ENCODE measurements at regions not wholly inside any gene's neighbourhood (a gene's known extent, or its start where the extent isn't known, plus 50 kb on each side); places are given as distances from the start of the nearest gene placed in this dataset.
"Not testable (repeated sequence)": the region's sequence is repeated elsewhere in the genome, so short reads cannot be mapped to it uniquely, and the experiment has no call there.

DNA sequence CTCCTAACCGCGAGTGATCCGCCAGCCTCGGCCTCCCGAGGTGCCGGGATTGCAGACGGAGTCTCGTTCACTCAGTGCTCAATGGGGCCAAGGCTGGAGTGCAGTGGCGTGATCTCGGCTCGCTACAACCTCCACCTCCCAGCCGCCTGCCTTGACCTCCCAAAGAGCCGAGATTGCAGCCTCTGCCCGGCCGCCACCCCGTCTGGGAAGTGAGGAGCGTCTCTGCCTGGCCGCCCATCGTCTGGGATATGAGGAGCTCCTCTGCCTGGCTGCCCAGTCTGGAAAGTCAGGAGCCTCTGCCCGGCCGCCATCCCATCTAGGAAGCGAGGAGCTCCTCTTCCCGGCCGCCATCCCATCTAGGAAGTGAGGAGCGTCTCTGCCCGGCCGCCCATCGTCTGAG lies 58.8 kb upstream of the ANKRD30BL start:
- not testable (repeated sequence) for DNase-seq (ENCODE audit: extremely low read depth in 1 of 2, low read depth in 1 of 2)

- not testable (repeated sequence) for DNase-seq (ENCODE audit: extremely low read depth in 1 of 2, low read depth in 1 of 2)
These were observed 60.1 kb upstream of the ANKRD30BL start for GRCh38 chr2:132221886-132222285.

DNA sequence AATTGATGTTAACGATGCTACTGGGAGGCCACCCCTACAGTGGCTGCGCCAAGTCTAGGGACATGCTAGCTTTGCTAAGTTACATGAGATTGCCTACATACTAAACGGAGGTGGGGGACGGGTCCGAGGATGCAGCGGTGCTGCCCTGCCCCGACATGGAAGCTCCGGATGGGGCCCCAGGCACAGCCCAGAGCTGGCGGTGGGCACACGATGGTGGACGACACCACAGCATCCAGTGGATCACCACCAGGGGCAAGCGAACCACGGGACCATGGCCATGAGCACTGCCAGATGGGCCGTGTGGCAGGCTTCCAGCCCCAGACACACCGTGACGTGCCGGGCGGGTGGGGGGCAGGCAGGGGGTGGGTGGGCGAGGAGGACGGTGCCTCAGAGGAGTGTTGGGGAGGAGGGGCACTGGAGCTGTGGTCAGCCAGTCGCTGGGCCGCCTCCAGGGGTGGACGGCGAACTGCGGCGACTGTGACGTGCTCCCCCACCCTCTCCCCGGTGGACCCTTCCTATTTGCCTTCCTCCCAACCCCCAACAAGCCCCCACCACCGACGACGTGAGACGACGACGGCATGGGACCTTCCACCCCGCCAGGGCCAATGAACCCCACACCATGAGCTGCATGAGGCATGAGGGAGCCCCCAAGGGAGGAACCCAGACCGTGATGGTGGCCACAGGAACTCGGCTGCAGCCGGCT lies 90.6 kb upstream of the ANKRD30BL start:
- no peak for DNase-seq (ENCODE audit: extremely low read depth in 1 of 2, low read depth in 1 of 2)

GRCh38 chr2:132252894-132253264 lies 91.1 kb upstream of the ANKRD30BL start:
- DNase-seq (ENCODE audit: extremely low read depth in 1 of 2, low read depth in 1 of 2) = no peak

- no peak for DNase-seq (ENCODE audit: extremely low read depth in 1 of 2, low read depth in 1 of 2)
These were observed 91.9 kb upstream of the ANKRD30BL start for GRCh38 chr2:132253496-132254305.

- DNase-seq (ENCODE audit: extremely low read depth in 1 of 2, low read depth in 1 of 2) = not testable (repeated sequence)
These were observed 92.7 kb upstream of the ANKRD30BL start for GRCh38 chr2:132254306-132254919.

DNA sequence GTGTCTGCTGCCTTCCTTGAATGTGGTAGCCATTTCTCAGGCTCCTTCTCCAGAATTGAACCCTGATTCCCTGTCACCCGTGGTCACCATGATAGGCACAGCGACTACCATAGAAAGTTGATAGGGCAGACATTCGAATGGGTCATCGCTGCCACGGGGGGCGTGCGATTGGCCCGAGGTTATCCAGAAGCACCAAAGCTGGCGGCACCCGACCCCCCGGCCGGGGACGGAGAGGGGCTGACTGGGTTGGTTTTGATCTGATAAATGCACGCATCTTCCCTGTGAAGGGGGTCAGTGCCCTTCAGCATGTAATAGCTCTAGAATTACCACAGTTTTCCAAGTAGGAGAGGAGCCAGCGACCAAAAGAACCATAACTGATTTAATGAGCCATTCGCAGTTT lies 94.0 kb upstream of the ANKRD30BL start:
- no peak for DNase-seq (ENCODE audit: extremely low read depth in 1 of 2, low read depth in 1 of 2)

DNA sequence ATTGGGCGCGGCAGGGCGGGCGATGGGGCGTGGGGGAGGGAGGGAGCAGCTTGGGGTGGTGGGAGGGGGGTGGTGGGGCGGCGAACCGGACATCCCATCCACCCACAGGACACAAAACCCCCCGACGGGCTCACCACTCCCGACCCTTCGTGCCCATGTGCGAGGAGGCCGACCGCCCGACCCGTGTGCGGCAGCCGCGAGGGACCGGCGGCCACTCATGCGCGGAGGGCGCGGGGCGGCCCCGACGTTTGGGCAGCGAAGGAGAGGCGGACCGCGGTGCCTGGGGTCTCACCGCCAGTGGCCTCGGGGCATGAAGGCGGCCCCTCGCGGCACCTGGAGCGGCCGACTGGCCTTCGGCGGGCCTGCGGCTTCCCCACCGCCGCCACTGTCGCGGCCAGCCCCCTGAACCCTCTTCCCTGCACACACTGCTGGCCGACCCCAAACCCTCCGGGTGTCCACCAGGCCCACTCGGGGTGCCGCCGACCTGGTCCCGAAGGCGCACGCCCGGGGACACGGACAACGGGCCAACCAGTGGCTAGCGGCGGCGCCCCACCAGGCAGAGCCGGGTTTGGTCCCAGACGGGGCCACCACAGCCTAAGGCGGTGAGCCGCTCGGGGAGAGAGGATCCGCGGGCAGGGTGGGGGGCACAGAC lies 94.6 kb upstream of the ANKRD30BL start:
- no peak for DNase-seq (ENCODE audit: extremely low read depth in 1 of 2, low read depth in 1 of 2)

DNA sequence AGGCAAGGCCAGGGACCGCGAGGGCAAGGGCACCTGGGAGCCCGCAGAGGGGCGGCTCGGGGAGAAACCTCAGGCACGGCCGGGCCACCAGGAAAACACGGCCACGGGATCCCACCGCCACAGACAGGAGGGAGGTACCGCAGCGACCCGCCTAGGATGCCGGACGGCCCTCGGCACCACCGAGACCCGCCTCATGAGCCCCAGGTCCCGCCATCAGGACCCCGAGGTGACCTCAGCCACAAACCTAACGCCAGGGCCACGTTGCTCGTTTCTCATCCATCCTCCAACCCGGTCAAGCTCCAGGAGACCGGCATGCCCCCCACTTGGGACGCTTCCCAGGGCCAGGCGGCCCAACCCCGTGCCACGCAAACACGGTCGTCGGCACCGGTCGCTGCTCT lies 95.2 kb upstream of the ANKRD30BL start:
- not testable (repeated sequence) for DNase-seq (ENCODE audit: extremely low read depth in 1 of 2, low read depth in 1 of 2)

DNA sequence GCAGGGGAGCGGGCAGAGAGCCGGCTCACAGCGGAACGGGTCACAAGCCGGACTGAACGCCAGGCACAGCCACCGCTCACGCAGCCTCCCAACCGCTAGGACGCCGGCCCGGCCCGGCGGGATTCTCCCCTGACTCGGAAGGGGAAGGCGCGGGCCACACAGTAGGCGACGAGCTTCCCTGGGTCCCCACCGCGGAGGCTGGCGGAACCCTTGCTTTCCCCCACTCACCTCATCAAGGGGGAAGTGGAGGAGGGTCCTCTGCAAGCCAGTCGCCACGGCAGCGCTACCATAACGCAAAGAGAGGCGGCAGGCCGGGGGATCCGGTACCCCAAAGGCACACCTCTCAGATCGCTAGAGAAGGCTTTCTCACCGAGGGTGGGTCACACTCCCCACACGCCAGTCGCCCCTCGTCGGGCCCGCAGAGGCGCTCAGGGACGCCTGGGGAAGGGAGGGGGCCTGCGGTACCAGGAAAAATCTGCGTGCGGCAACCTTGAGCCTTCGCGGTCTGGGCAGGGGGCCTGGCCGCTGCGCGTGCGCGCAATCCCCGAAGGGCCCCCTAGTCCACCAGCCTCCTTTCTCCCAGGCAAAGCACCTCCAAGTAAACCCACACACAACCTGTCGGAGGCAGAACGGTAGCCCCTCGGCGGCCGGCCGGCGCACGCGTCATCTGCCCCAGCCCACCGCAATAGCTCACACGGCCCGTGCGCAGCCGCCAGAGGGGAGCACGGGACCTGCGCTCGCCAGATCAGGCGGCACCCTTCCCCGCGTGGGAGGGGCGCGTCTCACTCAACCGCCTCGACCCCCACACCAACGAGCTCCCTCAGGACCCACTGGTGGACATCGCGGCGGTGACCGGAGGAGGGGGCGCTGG lies 95.8 kb upstream of the ANKRD30BL start:
- DNase-seq (ENCODE audit: extremely low read depth in 1 of 2, low read depth in 1 of 2) = not testable (repeated sequence)

DNA sequence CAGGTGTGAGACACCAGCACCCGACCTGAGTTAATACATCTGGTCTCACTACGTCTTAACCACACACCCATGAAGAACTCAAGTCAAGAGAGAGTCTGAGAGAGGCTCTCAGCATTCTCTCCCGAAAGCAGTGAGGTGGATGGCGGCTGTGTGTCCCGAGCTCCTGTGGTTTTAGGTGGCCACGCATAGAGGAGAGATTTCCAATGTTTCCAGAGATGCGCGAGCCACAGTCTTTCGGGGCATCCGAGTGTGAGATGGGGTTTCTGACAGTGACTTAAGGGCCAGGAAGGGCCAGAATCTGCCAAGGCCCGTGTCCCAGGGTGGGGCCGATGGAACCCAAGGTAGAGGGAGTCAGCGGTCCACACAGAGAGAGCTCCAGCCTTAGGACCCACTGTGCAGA lies 97.5 kb upstream of the ANKRD30BL start:
- DNase-seq (ENCODE audit: extremely low read depth in 1 of 2, low read depth in 1 of 2) = not testable (repeated sequence)

GRCh38 chr2:132265595-132265994 lies 103.8 kb upstream of the ANKRD30BL start:
- DNase-seq (ENCODE audit: extremely low read depth in 1 of 2, low read depth in 1 of 2) = not testable (repeated sequence)

- DNase-seq (ENCODE audit: extremely low read depth in 1 of 2, low read depth in 1 of 2) = no peak
These were observed 105.3 kb upstream of the ANKRD30BL start for GRCh38 chr2:132267105-132267497.

DNA sequence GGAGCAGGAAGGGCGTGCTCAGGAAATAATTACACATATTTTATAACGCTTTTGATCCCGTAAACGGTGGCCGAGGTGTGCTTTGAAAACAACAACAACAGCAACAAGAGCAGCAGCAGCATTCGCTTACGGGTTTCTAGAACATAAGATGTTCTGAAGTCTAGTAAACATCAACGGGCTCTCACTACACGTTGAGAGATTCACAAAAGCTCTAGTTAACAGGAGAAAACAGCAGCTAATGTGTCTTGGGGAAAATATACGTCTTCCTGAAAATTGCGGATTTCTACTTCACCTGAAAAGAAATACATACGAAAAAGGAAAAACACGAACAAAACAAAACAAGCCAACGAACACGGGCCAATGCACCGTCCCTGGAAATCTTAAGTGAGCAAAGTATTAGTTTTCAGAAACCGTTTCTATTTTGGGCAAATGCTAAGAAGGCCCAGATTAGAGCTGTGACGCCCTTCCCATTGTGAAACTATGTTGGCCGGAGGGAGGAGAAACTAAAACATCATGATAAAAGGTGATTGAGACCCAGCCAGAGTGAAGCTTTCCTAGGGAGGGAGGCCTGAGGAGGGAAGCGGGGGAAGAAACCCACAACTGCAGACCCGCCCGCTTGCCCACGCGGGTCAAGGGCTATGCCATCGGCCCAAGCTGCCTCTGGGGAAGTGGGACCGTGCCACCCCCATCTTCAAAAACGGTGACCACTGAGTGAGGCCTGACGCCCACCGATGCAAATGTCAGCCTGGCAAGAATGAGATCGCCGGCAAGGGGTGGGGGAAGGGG lies 105.9 kb upstream of the ANKRD30BL start:
- DNase-seq (ENCODE audit: extremely low read depth in 1 of 2, low read depth in 1 of 2) = not testable (repeated sequence)

DNA sequence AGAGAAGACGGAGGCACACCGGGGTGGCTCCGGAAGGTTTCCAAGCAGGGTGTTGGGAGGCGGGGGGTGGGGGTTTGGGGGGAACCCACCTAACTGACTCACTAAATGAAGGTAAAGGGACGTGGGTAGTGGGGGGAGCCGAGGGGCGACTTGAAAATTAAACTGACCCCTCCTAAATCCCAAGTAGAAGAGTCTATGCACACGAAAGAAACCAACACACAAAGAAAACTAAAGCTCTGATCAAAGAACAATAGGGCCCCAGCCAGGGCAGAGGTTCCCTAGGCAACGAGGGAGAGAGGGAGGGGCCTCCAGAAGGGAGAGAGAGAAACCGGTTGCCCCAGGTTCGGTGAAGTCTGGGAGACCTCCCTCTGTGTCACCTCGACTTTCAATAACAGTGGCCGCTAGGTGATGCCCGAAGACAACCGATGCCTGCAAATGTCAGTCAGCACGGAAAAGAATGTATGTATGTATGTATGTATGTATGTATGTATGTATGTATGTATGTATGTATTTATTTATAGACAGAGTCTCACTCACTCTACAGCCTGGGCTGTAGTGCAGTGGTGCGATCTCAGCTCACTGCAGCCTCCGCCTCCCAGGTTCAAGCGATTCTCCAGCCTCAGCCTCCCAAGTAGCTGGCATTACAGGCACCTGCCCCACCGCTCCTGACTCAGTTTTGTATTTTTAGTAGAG lies 106.7 kb upstream of the ANKRD30BL start:
- peak in 1 of 2 donors; percentile 18 for DNase-seq (ENCODE audit: extremely low read depth in 1 of 2, low read depth in 1 of 2)

GRCh38 chr2:132268977-132269523 lies 107.3 kb upstream of the ANKRD30BL start:
- no peak for DNase-seq (ENCODE audit: extremely low read depth in 1 of 2, low read depth in 1 of 2)

DNA sequence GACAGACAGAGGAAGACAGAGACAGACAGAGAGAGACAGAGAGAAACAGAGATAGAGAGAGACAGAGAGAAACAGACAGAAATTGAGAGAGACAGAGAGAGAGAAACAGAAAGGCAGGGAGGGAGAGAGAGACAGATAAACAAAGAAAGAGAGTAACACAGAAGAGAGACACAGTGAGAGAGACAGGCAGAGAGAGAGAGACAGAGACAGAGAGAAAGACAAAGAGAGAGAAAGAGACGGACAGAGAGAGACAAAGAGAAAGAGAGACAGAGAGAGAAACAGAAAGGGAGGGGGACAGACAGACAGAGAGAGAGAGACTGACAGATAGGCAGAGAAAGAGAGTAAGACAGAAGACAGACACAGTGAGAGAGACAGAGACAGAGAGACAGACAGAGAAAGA lies 108.5 kb upstream of the ANKRD30BL start:
- DNase-seq (ENCODE audit: extremely low read depth in 1 of 2, low read depth in 1 of 2) = no peak

DNA sequence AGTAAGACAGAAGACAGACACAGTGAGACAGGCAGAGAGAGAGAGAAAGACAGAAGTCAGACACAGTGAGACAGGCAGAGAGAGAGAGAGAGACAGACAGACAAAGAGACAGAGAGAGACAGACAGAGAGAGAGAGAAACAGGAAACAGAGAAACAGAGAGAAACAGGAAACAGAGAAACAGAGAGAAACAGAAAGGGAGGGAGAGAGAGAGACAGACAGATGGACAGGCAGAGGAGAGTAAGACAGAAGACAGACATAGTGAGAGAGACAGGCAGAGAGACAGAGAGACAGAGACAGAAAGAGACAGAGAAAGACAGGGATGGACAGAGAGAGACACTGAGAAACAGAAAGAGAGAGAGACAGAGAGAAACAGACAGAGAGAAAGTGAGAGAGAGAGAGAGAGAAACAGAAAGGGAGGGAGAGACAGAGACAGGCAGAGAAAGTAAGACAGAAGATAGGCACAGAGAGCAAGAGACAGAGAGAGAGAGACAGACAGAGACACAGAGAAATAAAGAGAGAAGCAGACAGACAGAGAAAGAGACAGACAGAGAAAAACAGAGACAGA lies 109.3 kb upstream of the ANKRD30BL start:
- no peak for DNase-seq (ENCODE audit: extremely low read depth in 1 of 2, low read depth in 1 of 2)

All from stimulated activated CD8-positive, alpha-beta memory T cell treated with anti-CD3 and anti-CD28 coated beads, Interleukin-7, amount 100 ng/mL, for 48 hours (primary cell).